HG02610 (cell line): ENCODE measurements at regions not wholly inside any gene's neighbourhood (a gene's known extent, or its start where the extent isn't known, plus 50 kb on each side); places are given as distances from the start of the nearest gene placed in this dataset.
"Not testable (repeated sequence)": the region's sequence is repeated elsewhere in the genome, so short reads cannot be mapped to it uniquely, and the experiment has no call there.

Source experiments
- ATAC-seq: cut with Tn5 transposase; IDR thresholded peaks from one replicate; pipeline ENCODE4 v1.9.1; 2021; ENCODE audit warnings: mild to moderate bottlenecking, moderate library complexity; ENCODE audit not compliant: unreplicated experiment

GRCh38 chr10:3325954-3326750 is 153.6 kb upstream of the PITRM1 start:
- no peak for ATAC-seq

- ATAC-seq, result no peak
These were observed 152.0 kb upstream of the PITRM1 start for GRCh38 chr10:3324612-3325038.

- no peak for ATAC-seq
These were observed 151.4 kb upstream of the PITRM1 start for GRCh38 chr10:3323865-3324498.

GRCh38 chr10:3321123-3321522 is 148.5 kb upstream of the PITRM1 start:
- no peak for ATAC-seq

GRCh38 chr10:3319811-3320226 is 147.2 kb upstream of the PITRM1 start:
- ATAC-seq, result no peak

- ATAC-seq, result not testable (repeated sequence)
These were observed 145.9 kb upstream of the PITRM1 start for GRCh38 chr10:3318480-3318807.

GRCh38 chr10:3317553-3318479 is 145.2 kb upstream of the PITRM1 start:
- not testable (repeated sequence) for ATAC-seq

- not testable (repeated sequence) for ATAC-seq
These were observed 142.0 kb upstream of the PITRM1 start for GRCh38 chr10:3314445-3315085.

GRCh38 chr10:3313784-3314444 is 141.3 kb upstream of the PITRM1 start:
- ATAC-seq, result not testable (repeated sequence)

GRCh38 chr10:3312403-3312940 is 139.9 kb upstream of the PITRM1 start:
- ATAC-seq, result no peak

GRCh38 chr10:3310016-3310784 is 137.6 kb upstream of the PITRM1 start:
- ATAC-seq, result no peak

GRCh38 chr10:3306050-3306449 is 133.5 kb upstream of the PITRM1 start:
- no peak for ATAC-seq

GRCh38 chr10:3295582-3296151 is 123.1 kb upstream of the PITRM1 start:
- ATAC-seq, result no peak

- no peak for ATAC-seq
These were observed 122.5 kb upstream of the PITRM1 start for GRCh38 chr10:3294919-3295581.

- ATAC-seq, result no peak
These were observed 121.2 kb upstream of the PITRM1 start for GRCh38 chr10:3293581-3294431.

- no peak for ATAC-seq
These were observed 120.1 kb upstream of the PITRM1 start for GRCh38 chr10:3292636-3293035.

GRCh38 chr10:3290550-3290949 is 118.0 kb upstream of the PITRM1 start:
- ATAC-seq, result no peak
